Psoas muscle (tissue), 7 donors: ENCODE measurements at regions not wholly inside any gene's neighbourhood (a gene's known extent, or its start where the extent isn't known, plus 50 kb on each side); places are given as distances from the start of the nearest gene placed in this dataset.

Experiments used
- ATAC-seq, 4 donors: fragments of 200-7000 bp; cut with Tn5 transposase; one replicate each; pipeline ENCODE4 v1.9.1; 2020; ENCODE audit warnings: moderate library complexity in 3 of 4, mild to moderate bottlenecking in 2 of 4
- DNase-seq, 2 donors: peaks; one replicate each; pipeline ENCODE4 v3.0.0-alpha.2; 2020
- H3K27ac ChIP-seq: fragments of 200-600 bp; one replicate; pipeline ENCODE4 v1.8.0; 2022
- H3K27me3 ChIP-seq, 3 donors: fragments of 200-600 bp in 1 of 3; one replicate each; pipeline versions ENCODE4 v1.6.1 to v1.8.0; 2013 to 2022; ENCODE audit warnings: low read length in 2 of 3, mild to moderate bottlenecking in 2 of 3, moderate library complexity in 1 of 3; ENCODE audit not compliant: insufficient read depth in 3 of 3
- H3K36me3 ChIP-seq, 2 donors: fragments of 200-600 bp in 1 of 2; one replicate each; pipeline versions ENCODE4 v1.6.1 to v1.8.0; 2013 to 2022; ENCODE audit warnings: low read depth in 1 of 2, mild to moderate bottlenecking in 1 of 2, moderate library complexity in 1 of 2; ENCODE audit not compliant: insufficient read depth in 1 of 2
- H3K4me1 ChIP-seq: fragments of 200-600 bp; one replicate; pipeline ENCODE4 v1.8.0; 2022
- H3K4me3 ChIP-seq: fragments of 200-600 bp; one replicate; pipeline ENCODE4 v1.8.0; 2022; ENCODE audit warnings: mild to moderate bottlenecking
- H3K9me3 ChIP-seq: fragments of 200-600 bp; one replicate; pipeline ENCODE4 v1.8.0; 2022
- CTCF ChIP-seq: fragments of 200-600 bp; IDR thresholded peaks from one replicate; pipeline ENCODE4 v1.8.0; 2022; ENCODE audit warnings: antibody characterized with exemption
- whole genome bisulfite sequencing, 3 donors: extraction: QIAGEN DNeasy Blood & Tissue Kit; methylation state at CpG; one replicate each; pipeline versions ENCODE4 v1.1.6 to v1.1.7; 2013; 5-methylcytosine and 5-hydroxymethylcytosine counted together
- intact Hi-C, 2 donors: fragments of 100-400 bp; cut with DNase I; formaldehyde crosslinking; loops; one replicate each; pipeline versions ENCODE4 v1.11.0 to v1.14.2; 2022
- donor health status: healthy with polysubstance abuse.
- donor health status: DM: no; HTN: no; CAD: no; lungs with moderate emphysema.
- donor health status: Bipolar disorder and iron deficiency.
- donor health status: healthy.
- donor health status: DM: yes; HTN: yes; CAD: no.
- donor health status: DM: no; HTN: no; CAD: no.
- donor health status: DM: yes; HTN: yes; CAD: no.

GRCh38 chr3:8327739-8328138, 173.9 kb upstream of the LMCD1 start:
- H3K4me1 ChIP-seq: no peaks in the 10 kb centered on the region
- no peak for ATAC-seq
- H3K27me3 ChIP-seq: peaks cover 0 to 2% (median 0%) of the 10 kb centered on the region in 3 donors
- DNase-seq: no peak
- intact Hi-C loops: no loop called here
- no peak overlapping the region for H3K4me3 ChIP-seq
- WGBS, 3 donors: 47 to 70% (median 51%) methylated on average over 2 of the region's 2 CpGs
- no peak for TF ChIP-seq CTCF
- H3K9me3 ChIP-seq: no peaks in the 10 kb centered on the region
- no peaks in the 10 kb centered on the region for H3K36me3 ChIP-seq
- H3K27ac ChIP-seq: no peak overlapping the region

- no peak overlapping the region for H3K4me3 ChIP-seq
- H3K27me3 ChIP-seq: peaks cover 0 to under 1% (median 0%) of the 10 kb centered on the region in 3 donors
- ATAC-seq: no peak
- DNase-seq: no peak
- H3K4me1 ChIP-seq: no peaks in the 10 kb centered on the region
- WGBS, 3 donors: 42 to 53% (median 48%) methylated on average over 3 of the region's 3 CpGs
- no peaks in the 10 kb centered on the region for H3K36me3 ChIP-seq
- no peak for TF ChIP-seq CTCF
- H3K27ac ChIP-seq: no peak overlapping the region
- intact Hi-C loops: no loop called here
- no peaks in the 10 kb centered on the region for H3K9me3 ChIP-seq
These were observed 172.7 kb upstream of the LMCD1 start for GRCh38 chr3:8328967-8329366.

GRCh38 chr3:8329598-8329997, 172.0 kb upstream of the LMCD1 start:
- H3K36me3 ChIP-seq: no peaks in the 10 kb centered on the region
- no peak for TF ChIP-seq CTCF
- H3K27ac ChIP-seq: no peak overlapping the region
- H3K4me3 ChIP-seq: no peak overlapping the region
- ATAC-seq (no peak), DNase-seq (no peak)
- no peaks in the 10 kb centered on the region for H3K27me3 ChIP-seq
- intact Hi-C loops: no loop called here
- H3K4me1 ChIP-seq: no peaks in the 10 kb centered on the region
- no peaks in the 10 kb centered on the region for H3K9me3 ChIP-seq

- H3K36me3 ChIP-seq: no peaks in the 10 kb centered on the region
- intact Hi-C loops: no loop called here
- H3K4me1 ChIP-seq: no peaks in the 10 kb centered on the region
- no peak for ATAC-seq
- TF ChIP-seq CTCF: no peak
- H3K9me3 ChIP-seq: no peaks in the 10 kb centered on the region
- 78 to 82% (median 80%) methylated on average over 8 of the region's 8 CpGs for WGBS, 3 donors
- no peak overlapping the region for H3K27ac ChIP-seq
- peaks cover 0 to 3% (median 0%) of the 10 kb centered on the region in 3 donors for H3K27me3 ChIP-seq
- no peak for DNase-seq
- no peak overlapping the region for H3K4me3 ChIP-seq
These were observed 165.2 kb upstream of the LMCD1 start for GRCh38 chr3:8336456-8336855.

- DNase-seq: no peak
- no peak for TF ChIP-seq CTCF
- H3K27ac ChIP-seq: no peak overlapping the region
- H3K4me3 ChIP-seq: no peak overlapping the region
- peaks cover 0 to 3% (median 0%) of the 10 kb centered on the region in 3 donors for H3K27me3 ChIP-seq
- 75 to 91% (median 80%) methylated on average over 2 of the region's 2 CpGs for WGBS, 3 donors
- H3K4me1 ChIP-seq: no peaks in the 10 kb centered on the region
- ATAC-seq: no peak
- H3K9me3 ChIP-seq: no peaks in the 10 kb centered on the region
- no peaks in the 10 kb centered on the region for H3K36me3 ChIP-seq
- intact Hi-C loops: no loop called here
These were observed 163.2 kb upstream of the LMCD1 start for GRCh38 chr3:8338424-8338823.
